ENCODE measurements at regions not wholly inside any gene's neighbourhood (a gene's known extent, or its start where the extent isn't known, plus 50 kb on each side); places are given as distances from the start of the nearest gene placed in this dataset.

DNA sequence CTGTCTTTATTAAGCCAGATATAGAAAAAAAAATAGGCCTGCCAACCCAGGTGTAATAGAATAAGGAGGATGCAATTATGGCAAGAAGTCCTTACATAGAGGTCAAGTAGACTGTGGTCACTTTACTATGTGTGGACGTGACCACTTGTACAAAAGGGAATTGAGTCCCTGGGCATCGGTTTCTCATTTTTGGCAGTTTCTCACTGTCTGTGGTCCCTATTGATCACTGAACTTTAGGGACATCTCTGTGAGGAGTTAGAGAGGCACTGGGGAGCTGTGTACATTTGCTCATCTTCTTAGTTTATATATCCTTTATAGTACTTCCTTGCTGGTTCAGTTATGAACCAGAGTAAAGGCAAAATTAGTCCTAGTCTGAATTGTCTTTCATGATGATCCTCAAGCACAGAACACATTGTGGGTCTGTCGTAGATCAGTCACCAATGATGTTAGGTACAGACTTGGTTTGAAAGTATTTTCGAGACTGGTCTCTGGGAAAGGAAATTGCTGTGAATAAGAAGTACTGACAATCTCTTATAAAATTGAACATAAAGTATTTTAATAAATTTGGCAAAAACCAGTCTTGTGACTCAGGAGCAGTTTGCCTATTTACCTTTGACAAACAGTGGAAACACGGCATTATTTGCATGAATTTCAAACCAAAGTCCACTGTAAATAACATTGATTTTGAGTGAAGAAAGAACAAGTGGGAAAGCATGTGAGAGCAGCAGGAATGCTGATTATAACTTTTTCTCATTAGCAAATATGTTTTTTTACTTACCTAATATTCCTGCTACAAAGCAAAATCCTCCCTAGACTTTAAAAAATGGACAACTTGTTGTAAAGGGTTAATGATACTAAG is 218.9 kb upstream of the DPH6 start:
- DNase-seq (ENCODE audit: extremely low spot score), result no peak
- WGBS, result 96% methylated on average over 5 of the region's 5 CpGs
- Histone ChIP-seq H3K27ac (ENCODE audit: low read depth) (no peak overlapping the region), H3K4me1 (ENCODE audit: insufficient read depth) (no peaks in the 10 kb centered on the region), H3K36me3 (ENCODE audit: insufficient read depth) (no peaks in the 10 kb centered on the region), H3K4me3 (ENCODE audit: low read depth, low read length) (no peak overlapping the region)

DNA sequence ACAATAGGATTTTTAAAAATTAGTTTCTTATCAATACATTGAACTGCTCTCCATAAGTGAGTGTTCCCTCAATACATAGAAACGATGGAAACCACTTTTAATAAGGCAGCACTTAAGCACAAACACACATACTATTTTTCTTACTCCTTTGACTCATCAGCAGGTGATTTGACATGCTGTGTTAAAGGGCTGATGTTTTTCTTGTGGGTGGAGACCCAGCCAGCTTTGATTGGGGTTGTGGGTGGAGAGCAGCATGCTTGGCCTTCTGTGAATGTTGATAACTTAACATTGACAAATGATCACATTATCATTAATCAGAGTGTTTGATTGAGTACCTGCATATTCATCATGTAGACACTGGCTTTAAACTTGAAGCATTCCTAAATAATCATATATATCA is 223.0 kb upstream of the DPH6 start:
- H3K4me1 ChIP-seq (ENCODE audit: insufficient read depth), result no peaks in the 10 kb centered on the region
- no peaks in the 10 kb centered on the region for H3K36me3 ChIP-seq (ENCODE audit: insufficient read depth)
- no peak overlapping the region for H3K27ac ChIP-seq (ENCODE audit: low read depth)
- no peak overlapping the region for H3K4me3 ChIP-seq (ENCODE audit: low read depth, low read length)
- 79% methylated on average over 1 of the region's 1 CpG for WGBS
- no peak for DNase-seq (ENCODE audit: extremely low spot score)

DNA sequence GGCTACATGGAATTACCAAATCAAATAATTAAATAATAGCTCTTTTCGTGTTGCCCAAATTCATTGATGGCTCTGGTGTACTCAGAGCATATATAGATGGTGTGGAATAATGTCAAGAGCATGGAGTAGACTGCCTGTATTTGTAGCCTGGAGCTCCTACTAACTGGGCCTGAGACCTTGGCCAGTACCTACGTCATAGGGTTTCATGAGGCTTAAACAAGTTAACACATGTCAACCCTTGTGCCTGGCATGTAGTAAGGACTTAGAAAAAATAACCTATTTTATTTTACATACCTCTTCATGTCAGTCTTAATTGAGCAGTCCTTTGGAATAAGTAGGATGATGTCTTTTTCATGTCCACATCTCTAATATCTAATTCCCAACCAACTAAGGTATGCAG is 223.7 kb upstream of the DPH6 start:
- DNase-seq (ENCODE audit: extremely low spot score), result no peak
- Histone ChIP-seq H3K27ac (ENCODE audit: low read depth) (no peak overlapping the region), H3K4me3 (ENCODE audit: low read depth, low read length) (no peak overlapping the region), H3K4me1 (ENCODE audit: insufficient read depth) (no peaks in the 10 kb centered on the region), H3K36me3 (ENCODE audit: insufficient read depth) (no peaks in the 10 kb centered on the region)
- WGBS, result 95% methylated on average over 2 of the region's 2 CpGs

DNA sequence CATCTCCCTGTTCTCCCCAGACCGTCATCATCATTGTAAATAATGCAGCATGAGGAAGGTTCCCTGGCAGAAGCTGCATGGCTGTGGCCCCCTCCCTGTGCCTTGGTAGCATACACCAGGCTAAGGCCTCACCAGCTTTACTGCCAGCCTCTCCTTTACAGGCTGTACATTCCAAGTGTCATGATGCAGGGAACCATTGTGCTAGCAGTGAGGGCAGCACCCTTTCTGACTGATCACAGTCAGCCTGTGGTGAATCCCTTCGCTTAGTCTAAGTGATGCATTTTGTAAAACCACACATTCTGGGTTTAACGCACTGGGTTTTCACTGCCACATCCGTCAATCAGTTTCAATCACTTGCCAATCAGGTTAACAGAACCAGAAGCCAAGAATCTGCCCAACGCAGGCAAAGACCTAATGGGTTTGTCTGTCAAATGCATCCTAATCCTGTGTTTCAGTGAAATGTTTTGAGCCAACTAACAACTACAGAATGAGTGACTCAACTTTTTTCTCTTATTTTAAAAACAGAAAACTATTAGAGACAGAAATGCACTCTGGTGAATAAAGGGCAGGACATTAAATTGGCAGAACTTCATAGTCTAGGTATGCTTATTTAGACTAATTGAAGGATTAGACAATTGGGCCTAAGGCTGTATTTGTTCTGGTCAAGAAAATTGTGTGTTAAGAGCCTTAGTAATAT is 225.9 kb upstream of the DPH6 start:
- Histone ChIP-seq H3K27ac (ENCODE audit: low read depth) (no peak overlapping the region), H3K4me1 (ENCODE audit: insufficient read depth) (no peaks in the 10 kb centered on the region), H3K4me3 (ENCODE audit: low read depth, low read length) (no peak overlapping the region), H3K36me3 (ENCODE audit: insufficient read depth) (no peaks in the 10 kb centered on the region)
- no peak for DNase-seq (ENCODE audit: extremely low spot score)
- WGBS, result 95% methylated on average over 5 of the region's 5 CpGs

DNA sequence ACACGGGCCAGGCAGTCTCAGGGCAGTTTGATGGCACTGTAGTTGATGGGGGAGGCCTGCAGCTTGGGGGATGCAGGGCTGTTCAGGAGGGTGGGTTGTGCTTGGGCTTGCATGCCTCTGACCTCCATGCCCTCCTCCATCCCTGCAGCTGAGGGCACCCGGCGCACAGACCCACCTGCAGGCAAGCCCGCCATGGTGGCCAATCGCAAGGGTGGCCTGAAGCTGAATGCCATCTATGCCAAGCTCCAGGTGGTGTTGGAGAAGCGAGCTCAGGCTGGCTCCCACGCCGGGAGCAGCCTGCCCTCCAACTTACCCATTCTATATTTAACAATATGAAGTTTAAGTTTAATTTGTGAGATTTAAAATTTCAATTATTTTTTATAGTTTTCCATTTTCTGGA is 228.7 kb upstream of the DPH6 start:
- Histone ChIP-seq H3K4me3 (ENCODE audit: low read depth, low read length) (no peak overlapping the region), H3K36me3 (ENCODE audit: insufficient read depth) (no peaks in the 10 kb centered on the region), H3K4me1 (ENCODE audit: insufficient read depth) (no peaks in the 10 kb centered on the region), H3K27ac (ENCODE audit: low read depth) (no peak overlapping the region)
- no peak for DNase-seq (ENCODE audit: extremely low spot score)
- 95% methylated on average over 8 of the region's 8 CpGs for WGBS

DNA sequence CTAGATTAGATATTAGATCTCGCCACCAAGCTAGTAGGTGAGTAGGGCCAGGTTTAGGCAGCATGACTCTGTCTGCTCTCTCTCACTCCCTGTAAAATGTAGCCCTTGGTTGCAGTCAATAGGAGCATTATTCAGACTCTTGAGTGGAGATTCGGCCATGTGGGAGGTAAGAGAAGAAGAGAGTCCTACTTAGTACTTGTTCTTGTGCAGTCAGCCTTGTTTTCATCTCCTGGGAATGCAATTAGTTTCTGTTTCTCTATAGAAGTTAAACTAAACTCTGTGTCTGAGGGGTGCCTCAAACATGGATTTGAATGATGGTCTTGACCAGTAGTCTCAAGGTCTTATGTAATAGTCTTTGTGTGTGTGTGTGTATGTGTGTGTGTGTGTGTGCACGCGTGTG is 229.5 kb upstream of the DPH6 start:
- 96% methylated on average over 4 of the region's 4 CpGs for WGBS
- Histone ChIP-seq H3K4me1 (ENCODE audit: insufficient read depth) (no peaks in the 10 kb centered on the region), H3K36me3 (ENCODE audit: insufficient read depth) (no peaks in the 10 kb centered on the region), H3K27ac (ENCODE audit: low read depth) (no peak overlapping the region), H3K4me3 (ENCODE audit: low read depth, low read length) (no peak overlapping the region)
- no peak for DNase-seq (ENCODE audit: extremely low spot score)

DNA sequence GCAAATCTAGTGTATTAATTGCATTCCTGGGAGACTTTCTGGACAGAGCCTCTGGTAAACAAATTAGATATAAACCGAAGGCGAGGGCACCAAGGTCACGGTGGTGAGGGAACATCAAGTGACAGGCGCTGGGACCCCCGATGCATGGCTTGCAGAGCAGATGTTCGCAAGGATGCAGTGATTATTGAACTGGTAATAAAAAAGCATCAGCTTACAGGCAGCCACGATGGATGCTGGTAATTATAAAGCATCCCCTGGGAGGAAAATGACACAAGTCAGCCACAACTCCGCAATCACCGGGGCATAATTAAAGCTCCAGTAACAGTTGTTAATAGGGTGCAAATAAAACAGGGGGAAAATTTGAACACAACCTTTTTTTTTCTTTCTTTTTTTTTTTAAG is 231.1 kb upstream of the DPH6 start:
- no peak for DNase-seq (ENCODE audit: extremely low spot score)
- Histone ChIP-seq H3K4me3 (ENCODE audit: low read depth, low read length) (no peak overlapping the region), H3K36me3 (ENCODE audit: insufficient read depth) (no peaks in the 10 kb centered on the region), H3K27ac (ENCODE audit: low read depth) (no peak overlapping the region), H3K4me1 (ENCODE audit: insufficient read depth) (no peaks in the 10 kb centered on the region)
- 73% methylated on average over 9 of the region's 9 CpGs for WGBS

DNA sequence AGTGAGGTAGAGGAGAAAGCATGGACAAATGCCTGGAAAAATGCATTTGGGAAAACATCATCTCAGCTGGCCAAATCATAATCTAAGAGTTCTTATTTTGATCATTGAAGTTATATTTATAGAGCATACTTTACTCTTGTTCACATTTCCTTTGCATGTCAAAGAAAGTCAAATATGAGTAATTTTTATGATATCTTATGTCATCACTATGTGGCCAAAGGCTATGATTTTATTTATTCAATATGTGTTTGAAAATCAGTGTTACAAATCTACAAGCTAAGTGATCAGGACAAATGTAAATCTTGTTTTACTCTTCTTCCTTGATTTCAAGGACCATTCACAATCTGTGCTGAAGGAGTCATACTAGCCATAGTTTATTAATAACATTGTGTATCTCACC is 237.2 kb upstream of the DPH6 start:
- H3K4me3 ChIP-seq (ENCODE audit: low read depth, low read length), result no peak overlapping the region
- no peak for DNase-seq (ENCODE audit: extremely low spot score)
- H3K27ac ChIP-seq (ENCODE audit: low read depth), result no peak overlapping the region
- no peaks in the 10 kb centered on the region for H3K36me3 ChIP-seq (ENCODE audit: insufficient read depth)
- H3K4me1 ChIP-seq (ENCODE audit: insufficient read depth), result no peaks in the 10 kb centered on the region

DNA sequence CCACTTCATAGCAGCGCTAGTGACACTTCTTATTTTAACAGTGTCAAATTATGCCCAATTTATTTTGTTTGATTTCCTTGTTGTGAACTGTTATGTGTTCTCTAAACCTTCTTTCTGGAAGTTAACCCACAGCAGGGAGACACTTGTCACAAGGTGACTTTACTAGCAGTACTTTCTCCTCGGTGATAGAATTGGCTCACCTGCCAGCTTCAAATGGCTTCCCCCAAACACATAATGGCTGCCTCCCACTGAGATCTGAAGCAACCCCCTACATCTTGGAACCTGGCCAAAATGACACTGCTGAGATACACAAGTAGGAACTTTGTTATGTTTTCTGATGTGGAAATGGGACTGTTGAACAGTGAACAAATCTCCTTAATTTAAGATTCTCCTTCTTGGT is 238.8 kb upstream of the DPH6 start:
- DNase-seq (ENCODE audit: extremely low spot score), result no peak
- H3K4me1 ChIP-seq (ENCODE audit: insufficient read depth), result no peaks in the 10 kb centered on the region
- H3K36me3 ChIP-seq (ENCODE audit: insufficient read depth), result no peaks in the 10 kb centered on the region
- no peak overlapping the region for H3K27ac ChIP-seq (ENCODE audit: low read depth)
- no peak overlapping the region for H3K4me3 ChIP-seq (ENCODE audit: low read depth, low read length)
- 38% methylated on average over 2 of the region's 2 CpGs for WGBS

DNA sequence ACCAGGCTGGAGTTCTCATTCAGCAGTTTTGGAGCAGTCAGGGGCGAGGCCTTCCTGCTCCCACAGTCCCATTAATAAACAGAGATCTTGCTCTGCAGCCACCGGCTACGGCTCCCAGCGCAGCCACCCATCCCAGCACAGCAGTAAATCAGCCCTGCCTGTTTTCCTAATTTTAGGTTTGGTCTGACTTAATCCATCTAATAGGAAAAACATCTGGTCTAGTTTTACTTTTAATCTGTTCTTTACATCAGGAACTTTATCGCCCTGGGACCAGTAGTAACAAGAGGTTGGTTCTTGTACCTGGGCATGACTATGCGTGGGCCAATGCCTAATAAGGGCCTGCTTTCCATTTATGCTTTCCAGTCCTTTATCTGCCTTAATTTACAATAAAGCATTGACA is 264.0 kb upstream of the DPH6 start:
- no peak for DNase-seq (ENCODE audit: extremely low spot score)
- Histone ChIP-seq H3K36me3 (ENCODE audit: insufficient read depth) (no peaks in the 10 kb centered on the region), H3K4me3 (ENCODE audit: low read depth, low read length) (no peak overlapping the region), H3K27ac (ENCODE audit: low read depth) (no peak overlapping the region), H3K4me1 (ENCODE audit: insufficient read depth) (no peaks in the 10 kb centered on the region)
- 64% methylated on average over 6 of the region's 6 CpGs for WGBS

DNA sequence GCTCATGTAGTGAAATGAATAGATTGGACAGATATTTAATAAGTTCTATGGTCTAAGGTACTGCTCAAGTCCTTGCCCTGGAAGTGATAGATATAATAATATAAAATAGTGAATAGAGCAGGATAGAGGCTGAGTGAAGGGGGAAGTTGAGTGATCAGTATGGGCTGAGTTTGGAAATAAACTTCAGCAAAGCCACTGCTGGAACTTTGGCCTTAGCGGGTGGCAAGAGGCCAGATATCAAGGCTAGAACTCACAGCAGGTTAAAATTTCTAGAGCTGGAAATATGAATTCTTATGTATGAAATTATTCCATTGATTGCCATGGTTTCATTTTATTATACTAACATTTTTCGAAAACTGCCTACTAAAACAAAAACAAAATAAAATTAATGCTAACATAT is 267.6 kb upstream of the DPH6 start:
- Histone ChIP-seq H3K27ac (ENCODE audit: low read depth) (no peak overlapping the region), H3K4me1 (ENCODE audit: insufficient read depth) (no peaks in the 10 kb centered on the region), H3K4me3 (ENCODE audit: low read depth, low read length) (no peak overlapping the region), H3K36me3 (ENCODE audit: insufficient read depth) (no peaks in the 10 kb centered on the region)
- DNase-seq (ENCODE audit: extremely low spot score), result no peak
- WGBS, result 96% methylated on average over 2 of the region's 2 CpGs

DNA sequence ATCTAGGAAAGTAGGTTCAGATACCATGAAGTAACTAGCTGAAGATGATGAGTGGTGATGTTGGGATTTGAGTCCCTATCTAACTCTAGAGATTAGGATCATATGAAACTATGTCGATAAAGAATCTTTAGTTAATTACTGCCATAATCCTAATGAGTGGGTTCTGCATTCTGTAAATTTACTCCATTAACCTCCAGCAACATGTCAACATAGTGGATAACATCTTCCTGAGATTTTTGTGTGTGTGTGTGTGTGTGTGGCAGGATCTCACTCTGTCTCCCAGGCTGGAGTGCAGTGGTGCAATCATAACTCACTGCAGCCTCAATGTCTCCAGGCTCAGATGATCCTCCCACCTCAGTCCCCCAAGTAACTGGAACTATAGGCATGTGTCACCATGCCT is 272.9 kb upstream of the DPH6 start:
- WGBS, result 60% methylated on average over 1 of the region's 1 CpG
- no peaks in the 10 kb centered on the region for H3K36me3 ChIP-seq (ENCODE audit: insufficient read depth)
- no peak overlapping the region for H3K27ac ChIP-seq (ENCODE audit: low read depth)
- no peak for DNase-seq (ENCODE audit: extremely low spot score)
- H3K4me1 ChIP-seq (ENCODE audit: insufficient read depth), result no peaks in the 10 kb centered on the region
- H3K4me3 ChIP-seq (ENCODE audit: low read depth, low read length), result no peak overlapping the region

DNA sequence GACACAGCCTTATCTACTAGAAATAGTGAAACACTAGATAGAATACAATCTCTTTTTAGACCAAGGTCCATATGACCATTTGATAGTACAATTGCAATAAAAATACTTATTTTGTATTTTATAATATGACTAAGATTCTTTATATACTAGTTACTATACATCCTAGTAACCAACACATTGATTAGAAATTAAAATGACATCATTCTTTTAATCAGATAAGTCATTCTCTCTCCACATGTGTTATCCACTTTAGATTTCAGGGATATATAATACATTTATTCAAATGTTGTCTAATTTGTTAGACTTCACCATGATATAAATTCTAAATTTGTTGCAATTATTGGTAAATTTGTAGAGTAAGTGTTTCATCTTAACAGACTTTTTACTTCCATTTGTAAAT is 276.2 kb upstream of the DPH6 start:
- Histone ChIP-seq H3K4me3 (ENCODE audit: low read depth, low read length) (no peak overlapping the region), H3K4me1 (ENCODE audit: insufficient read depth) (no peaks in the 10 kb centered on the region), H3K36me3 (ENCODE audit: insufficient read depth) (no peaks in the 10 kb centered on the region), H3K27ac (ENCODE audit: low read depth) (no peak overlapping the region)
- no peak for DNase-seq (ENCODE audit: extremely low spot score)

DNA sequence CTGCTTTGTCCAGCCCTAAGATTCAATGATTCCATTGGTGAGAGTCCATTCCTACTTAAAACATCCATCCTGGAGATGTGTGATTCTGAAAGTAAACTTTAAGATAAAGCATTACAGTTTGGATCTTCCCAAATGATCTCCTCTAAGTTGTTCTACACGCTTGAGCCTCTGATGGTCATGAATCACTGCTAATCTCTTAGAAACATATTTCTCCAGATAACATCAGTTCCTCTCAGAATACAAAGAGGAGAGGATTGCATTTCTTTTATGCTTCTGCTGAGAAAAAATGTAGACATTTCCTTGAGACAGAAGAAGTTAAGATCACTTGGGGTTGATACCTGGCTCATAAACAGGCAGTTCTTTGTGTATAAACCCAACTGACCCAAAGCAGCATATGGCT is 281.2 kb upstream of the DPH6 start:
- H3K4me1 ChIP-seq (ENCODE audit: insufficient read depth), result no peaks in the 10 kb centered on the region
- H3K4me3 ChIP-seq (ENCODE audit: low read depth, low read length), result no peak overlapping the region
- H3K36me3 ChIP-seq (ENCODE audit: insufficient read depth), result no peaks in the 10 kb centered on the region
- WGBS, result 33% methylated on average over 1 of the region's 1 CpG
- H3K27ac ChIP-seq (ENCODE audit: low read depth), result no peak overlapping the region
- no peak for DNase-seq (ENCODE audit: extremely low spot score)

All from urinary bladder (tissue), 3 donors.